Posterior vena cava (tissue), 2 donors: ENCODE measurements at regions not wholly inside any gene's neighbourhood (a gene's known extent, or its start where the extent isn't known, plus 50 kb on each side); places are given as distances from the start of the nearest gene placed in this dataset.

Experiments used
- DNase-seq: peaks from one replicate; pipeline ENCODE4 v3.0.0-alpha.2; 2020; ENCODE audit warnings: low spot score
- intact Hi-C, 2 donors: fragments of 100-400 bp; cut with DNase I; formaldehyde crosslinking; loops; one replicate each; pipeline versions ENCODE4 v1.14.1 to v1.14.2; 2022 to 2023
- donor health status: DM: yes; HTN: yes; CAD: no.
- donor health status: DM: yes; HTN: yes; CAD: no.

DNA sequence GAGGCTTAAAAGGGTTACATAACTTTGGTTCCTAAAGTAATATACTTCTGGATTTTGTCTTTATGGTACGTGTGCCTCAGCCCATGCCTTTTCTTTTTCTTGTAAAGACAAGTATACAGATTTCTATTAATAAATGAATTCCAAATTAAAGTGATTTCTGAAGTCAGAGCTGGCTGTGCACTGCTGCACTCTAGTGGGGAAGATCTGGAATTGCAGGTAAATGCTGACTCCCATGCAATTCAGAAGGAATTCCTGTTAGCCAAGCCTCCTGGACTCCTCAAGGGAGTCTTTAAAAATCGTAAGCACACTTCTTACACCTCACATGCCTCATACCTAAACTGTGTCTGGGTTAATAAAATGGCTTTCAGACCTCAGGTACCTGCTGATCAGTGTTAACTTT lies 118.4 kb upstream of the SLC7A1 start:
- no peak for DNase-seq
- intact Hi-C loops: no loop called here

DNA sequence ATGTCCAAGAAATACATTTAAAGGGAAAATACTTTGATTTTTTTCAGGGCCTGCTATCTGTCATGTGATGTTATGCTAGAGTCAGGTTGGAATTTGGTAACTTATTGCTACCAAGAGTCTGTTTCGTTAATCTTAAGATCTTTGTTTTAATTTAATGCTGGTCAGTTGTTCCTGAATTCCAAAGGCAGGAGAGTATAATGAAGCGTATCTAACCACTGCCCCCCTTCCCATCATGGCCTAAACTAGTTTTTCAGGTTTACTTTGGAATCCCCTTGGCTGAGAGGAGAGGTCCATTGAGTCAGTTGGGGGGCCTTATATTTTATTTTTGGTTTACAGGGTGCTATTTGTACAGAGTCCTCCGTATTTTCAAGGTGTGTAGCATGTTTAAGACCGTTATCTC lies 116.3 kb upstream of the SLC7A1 start:
- intact Hi-C loops: no loop called here
- no peak for DNase-seq

- intact Hi-C loops: no loop called here
Observed at GRCh38 chr13:29710511-29710910, 115.0 kb upstream of the SLC7A1 start.

GRCh38 chr13:29709407-29710069 lies 114.0 kb upstream of the SLC7A1 start:
- no peak for DNase-seq
- intact Hi-C loops: no loop called here

More at GRCh38 chr13:29710511-29710910, 115.0 kb upstream of the SLC7A1 start:
- peak; percentile 48 for DNase-seq

- intact Hi-C loops: no loop called here
- DNase-seq: no peak
Observed at GRCh38 chr13:29707876-29708543, 112.5 kb upstream of the SLC7A1 start.

DNA sequence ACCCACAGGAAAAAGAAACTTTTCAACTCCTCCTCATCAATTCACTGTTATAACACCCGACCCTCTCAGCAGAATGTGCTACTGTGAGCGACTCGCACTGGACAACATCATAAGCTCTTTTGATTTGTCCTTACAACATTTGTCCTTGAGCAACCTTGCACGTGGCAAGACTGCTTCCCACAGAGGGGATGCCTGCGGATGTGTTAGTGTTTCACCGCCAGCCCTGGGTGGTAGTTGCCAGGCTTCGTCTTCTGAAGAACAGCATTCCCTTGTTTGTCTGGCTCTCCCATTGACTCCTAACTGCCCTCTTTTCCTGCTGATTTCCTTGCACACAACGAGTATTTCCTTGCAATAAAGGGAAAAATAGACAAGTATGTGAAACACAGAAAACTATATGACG lies 111.4 kb upstream of the SLC7A1 start:
- DNase-seq: no peak
- intact Hi-C loops: no loop called here

DNA sequence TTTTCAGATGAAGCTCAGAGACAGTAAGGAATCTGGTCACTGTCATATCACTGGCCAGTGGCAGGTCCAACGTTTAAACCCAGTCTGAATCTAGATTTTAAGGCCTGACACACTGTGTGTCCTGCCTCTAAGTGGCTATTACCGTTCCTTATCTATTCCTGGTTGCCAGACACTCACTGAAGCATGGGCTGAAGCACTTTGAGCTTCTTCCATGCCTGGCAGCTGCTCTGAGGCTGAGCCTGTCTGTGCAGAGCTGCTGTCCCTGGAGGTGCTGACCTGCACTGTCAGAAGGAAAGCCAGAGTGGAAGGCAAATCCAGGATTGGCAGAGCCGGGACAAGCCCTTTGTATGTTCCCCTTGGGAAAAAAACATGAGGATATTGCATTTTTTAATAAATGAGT lies 109.2 kb upstream of the SLC7A1 start:
- intact Hi-C loops: no loop called here

GRCh38 chr13:29703421-29703820 lies 107.9 kb upstream of the SLC7A1 start:
- no peak for DNase-seq
- intact Hi-C loops: no loop called here

More for the DNA sequence above, 109.2 kb upstream of the SLC7A1 start:
- DNase-seq: no peak

- DNase-seq: peak; percentile 86
- intact Hi-C loops: no loop called here
Observed at GRCh38 chr13:29702912-29703351, 107.4 kb upstream of the SLC7A1 start.

DNA sequence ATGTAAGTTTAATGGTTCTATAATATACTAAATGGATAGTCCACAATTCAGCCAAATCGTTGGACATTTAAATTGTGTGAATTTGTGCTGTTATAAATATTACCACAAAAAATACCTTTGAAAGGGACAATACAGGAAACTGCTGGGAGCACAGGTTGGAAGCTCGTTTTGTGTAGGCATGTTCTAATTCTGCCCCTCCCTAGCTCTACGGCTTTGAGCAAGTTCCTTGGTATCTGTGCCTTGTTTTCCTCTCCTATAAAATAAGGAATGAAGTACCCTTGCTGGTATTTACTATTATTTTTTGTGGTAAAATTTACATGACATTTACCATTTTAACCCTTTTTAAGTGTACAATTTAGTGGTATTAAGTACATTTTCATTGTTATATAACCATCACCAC lies 102.6 kb upstream of the SLC7A1 start:
- no peak for DNase-seq
- intact Hi-C loops: no loop called here

DNA sequence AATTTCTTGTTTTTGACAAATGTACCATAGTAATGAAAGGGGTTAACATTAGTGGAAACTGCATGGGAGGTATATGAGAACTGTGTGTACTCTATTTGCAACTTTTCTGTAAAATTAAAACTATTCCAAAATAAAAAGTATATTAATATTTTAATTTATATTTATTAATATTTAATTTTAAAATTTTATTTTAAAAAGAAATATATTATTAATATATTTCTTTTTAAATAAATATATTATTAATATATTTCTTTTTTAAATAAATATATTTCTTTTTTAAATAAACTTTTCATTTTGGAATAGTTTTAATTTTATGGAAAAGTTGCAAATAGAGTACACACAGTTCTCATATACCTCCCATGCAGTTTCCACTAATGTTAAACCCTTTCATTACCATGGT lies 101.1 kb upstream of the SLC7A1 start:
- no peak for DNase-seq
- intact Hi-C loops: no loop called here

DNA sequence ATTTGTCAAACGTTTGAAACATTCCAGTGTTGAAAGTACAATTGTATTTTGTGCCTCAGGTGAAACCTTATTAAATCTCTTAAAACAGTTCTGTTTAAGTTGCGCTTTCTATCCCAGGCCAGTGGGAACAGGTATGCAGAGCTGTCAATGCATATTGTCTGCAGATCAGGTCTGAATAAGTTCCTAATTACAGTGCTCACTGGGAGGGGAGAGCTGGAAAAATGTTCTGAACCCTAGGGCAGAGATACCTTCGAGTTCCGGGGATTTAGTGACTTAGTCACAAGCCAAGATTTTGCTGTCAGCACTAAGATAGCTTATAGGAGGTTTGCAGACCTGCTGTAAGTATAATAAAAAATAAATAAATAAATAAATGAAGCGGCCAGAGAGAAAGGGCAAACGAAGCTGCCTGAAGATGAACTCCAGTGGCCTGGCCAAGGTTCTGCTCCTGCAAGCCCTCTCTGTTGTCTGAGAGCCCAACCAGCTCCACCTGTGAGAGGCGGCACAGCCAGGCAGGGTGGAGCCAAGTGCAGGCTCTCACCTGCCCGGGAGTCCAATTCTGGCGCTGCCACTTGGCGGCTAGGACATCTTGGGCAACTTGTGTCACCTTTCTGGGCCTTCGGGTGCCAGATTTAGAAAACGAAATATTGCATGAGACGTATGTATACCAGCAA lies 97.9 kb upstream of the SLC7A1 start:
- intact Hi-C loops: no loop called here

DNA sequence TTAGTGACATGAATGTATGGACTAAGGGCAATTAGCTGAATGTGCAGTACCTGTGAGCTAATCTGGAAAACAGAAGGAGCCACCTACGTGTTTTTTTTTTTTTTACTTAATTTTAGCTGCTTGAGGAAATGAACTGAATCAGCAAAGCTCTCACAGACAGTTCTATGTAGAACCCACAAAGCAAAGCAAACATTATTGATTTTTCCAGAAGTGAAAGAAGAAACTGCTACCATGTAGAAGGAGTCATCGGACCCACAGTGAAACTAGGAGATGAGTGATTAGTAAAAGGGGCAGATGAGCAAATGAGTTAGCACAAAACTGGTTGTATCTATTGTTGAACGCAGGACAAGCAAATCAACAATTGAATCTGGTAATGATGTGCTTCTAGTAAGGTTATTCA lies 94.1 kb upstream of the SLC7A1 start:
- DNase-seq: no peak
- intact Hi-C loops: no loop called here

More for the DNA sequence above, 97.9 kb upstream of the SLC7A1 start:
- no peak for DNase-seq

DNA sequence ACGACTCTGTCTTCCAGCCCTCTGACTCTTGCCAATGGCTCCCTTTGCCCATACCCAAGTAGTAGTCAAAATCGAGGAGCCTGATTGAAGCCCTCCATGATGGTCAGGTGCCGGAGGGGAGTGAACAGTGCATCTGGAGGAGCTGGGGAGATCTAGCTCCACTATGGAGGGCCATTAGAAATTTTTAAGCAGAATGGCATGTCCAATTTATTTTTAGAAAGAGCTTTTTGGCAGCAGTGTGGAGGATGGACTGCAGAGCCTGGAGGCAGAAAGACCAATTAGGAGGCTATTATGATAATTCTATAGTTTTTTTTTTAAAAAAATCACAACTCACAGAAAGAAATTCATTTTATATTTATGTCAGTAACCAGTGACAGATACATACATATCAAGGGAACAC lies 92.7 kb upstream of the SLC7A1 start:
- intact Hi-C loops: no loop called here
- DNase-seq: no peak

DNA sequence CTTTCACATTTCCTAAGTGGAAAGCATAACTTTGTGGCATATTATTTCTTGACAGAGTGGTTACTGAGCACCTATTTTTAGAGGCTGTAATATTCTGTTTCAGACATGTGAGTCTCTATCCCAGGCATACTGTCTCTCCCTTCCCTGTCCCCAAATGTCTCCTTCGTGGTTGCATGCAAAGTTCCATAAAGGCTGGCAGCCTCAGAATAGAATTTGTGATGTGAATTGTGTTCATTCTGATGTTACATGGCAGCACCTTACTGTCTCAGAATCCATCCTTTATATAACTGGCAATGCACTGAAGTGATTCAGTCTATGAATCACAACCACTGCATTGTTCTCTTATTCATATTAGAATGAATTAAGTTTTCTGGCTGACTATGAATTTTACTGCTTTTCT lies 89.0 kb upstream of the SLC7A1 start:
- DNase-seq: no peak
- intact Hi-C loops: no loop called here

GRCh38 chr13:29683041-29683440 lies 87.6 kb upstream of the SLC7A1 start:
- intact Hi-C loops: no loop called here
- DNase-seq: no peak

DNA sequence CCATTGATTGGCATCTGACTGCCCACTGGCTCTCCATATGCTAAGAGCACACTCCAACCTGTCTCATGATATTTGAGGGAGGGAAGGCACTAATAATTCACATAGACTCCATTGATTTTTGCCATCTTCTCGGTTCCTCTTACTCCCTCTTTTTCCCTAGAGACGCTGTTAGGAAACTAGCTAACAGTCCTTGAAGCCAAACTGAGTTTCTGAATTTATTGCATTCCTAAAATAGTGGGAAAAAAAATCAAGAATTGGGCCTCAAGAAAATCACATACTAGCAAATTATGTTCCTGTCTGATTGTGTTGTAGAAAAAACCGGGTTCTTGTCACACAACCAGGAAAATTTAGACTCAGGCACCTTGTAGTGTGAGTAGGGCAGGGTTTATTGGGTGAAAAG lies 86.4 kb upstream of the SLC7A1 start:
- intact Hi-C loops: no loop called here
- DNase-seq: no peak

DNA sequence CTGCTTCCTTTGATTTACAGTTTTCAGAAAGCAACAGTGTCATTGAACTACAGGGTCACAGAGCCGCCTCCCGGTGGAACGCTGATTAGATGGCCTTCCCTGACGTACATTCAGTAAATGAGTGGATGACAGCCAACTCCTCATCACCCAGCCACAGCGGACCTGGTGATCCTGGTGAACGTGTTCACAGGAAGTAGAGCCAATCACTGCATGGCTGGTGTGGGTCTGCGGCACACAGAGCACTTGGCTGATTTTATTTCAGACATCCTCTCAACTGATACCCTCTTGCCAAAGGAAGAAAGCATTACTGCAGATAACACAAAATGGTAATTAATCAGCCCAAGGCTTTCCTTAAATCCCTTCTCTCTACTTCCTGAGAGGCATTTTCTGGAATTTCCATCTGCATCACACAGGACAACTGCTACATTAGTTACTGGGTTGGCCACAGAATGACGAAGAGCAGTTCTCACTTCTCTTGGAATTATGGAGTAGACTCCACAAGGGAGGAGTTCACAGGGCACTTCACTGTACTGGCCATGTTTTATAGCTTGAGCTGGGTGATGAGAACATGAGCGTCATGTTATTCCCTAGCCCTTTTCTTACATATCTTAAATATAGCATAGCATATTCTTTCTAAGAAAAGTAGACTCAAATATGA lies 84.0 kb upstream of the SLC7A1 start:
- DNase-seq: no peak
- intact Hi-C loops: no loop called here

DNA sequence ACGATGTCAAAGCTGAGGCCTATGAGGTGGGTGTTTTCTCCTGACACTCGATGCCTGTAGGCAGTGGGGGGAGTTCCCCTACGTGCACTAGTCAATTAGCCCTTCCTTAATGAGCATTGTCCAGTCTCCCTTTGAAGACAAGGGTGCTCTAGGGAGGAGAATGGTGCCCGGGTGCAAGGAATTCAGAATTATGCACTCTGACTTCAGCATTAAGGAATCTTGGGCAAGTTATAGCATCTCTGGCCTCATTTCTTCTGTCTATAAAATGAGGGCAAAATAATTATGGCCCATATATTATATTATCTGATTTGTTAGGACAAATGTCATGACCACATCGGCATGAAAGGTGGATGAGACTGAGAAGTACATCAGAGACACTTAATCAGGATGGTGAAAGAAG lies 82.1 kb upstream of the SLC7A1 start:
- intact Hi-C loops: no loop called here

DNA sequence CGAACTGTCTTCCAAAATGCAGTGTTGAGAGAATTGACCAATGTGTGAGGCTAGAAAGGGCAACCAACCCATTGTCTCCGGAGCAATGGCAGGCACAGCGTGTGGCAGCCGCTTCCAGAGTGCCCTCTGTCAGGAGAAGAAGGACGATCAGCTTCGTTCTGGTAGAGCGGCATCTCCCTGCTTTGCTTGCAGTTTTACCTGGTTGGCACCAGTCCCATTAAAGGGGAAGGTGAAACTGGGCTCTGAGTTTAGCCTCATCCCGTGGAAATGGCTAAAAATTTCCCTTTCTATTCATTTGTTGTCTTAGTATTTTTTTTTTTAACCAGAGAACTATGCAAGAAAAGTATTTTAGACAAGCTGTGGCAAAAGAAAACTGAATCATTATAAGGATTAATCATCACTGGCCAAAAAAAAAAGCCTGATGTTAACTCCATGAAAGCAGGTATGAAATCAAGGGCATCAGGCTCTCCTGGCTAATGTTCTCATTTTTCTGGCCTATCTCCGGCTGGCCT lies 81.5 kb upstream of the SLC7A1 start:
- no peak for DNase-seq
- intact Hi-C loops: no loop called here

More for the DNA sequence above, 82.1 kb upstream of the SLC7A1 start:
- no peak for DNase-seq
